Glutamatergic neuron (in vitro differentiated cells): ENCODE measurements at regions not wholly inside any gene's neighbourhood (a gene's known extent, or its start where the extent isn't known, plus 50 kb on each side); places are given as distances from the start of the nearest gene placed in this dataset.

Experiments
- DNase-seq: peaks from one replicate; pipeline ENCODE4 v3.0.0; 2022
- H3K27ac Mint-ChIP-seq: one replicate; pipeline ENCODE4 v1.8.0; 2020; ENCODE audit warnings: mild to moderate bottlenecking, mixed read lengths, inconsistent platforms; ENCODE audit not compliant: unreplicated experiment
- H3K27me3 Mint-ChIP-seq: one replicate; pipeline ENCODE4 v1.8.0; 2020; ENCODE audit warnings: mild to moderate bottlenecking, moderate library complexity, mixed read lengths, inconsistent platforms; ENCODE audit not compliant: unreplicated experiment
- H3K36me3 Mint-ChIP-seq: one replicate; pipeline ENCODE4 v1.8.0; 2020; ENCODE audit warnings: mild to moderate bottlenecking, mixed read lengths, inconsistent platforms; ENCODE audit not compliant: unreplicated experiment
- H3K4me1 Mint-ChIP-seq: one replicate; pipeline ENCODE4 v1.8.0; 2020; ENCODE audit warnings: mild to moderate bottlenecking, low read depth, mixed read lengths, inconsistent platforms; ENCODE audit not compliant: unreplicated experiment
- H3K4me3 Mint-ChIP-seq: one replicate; pipeline ENCODE4 v1.8.0; 2020; ENCODE audit warnings: mild to moderate bottlenecking, mixed read lengths, inconsistent platforms; ENCODE audit not compliant: unreplicated experiment
- H3K9me3 Mint-ChIP-seq: one replicate; pipeline ENCODE4 v1.8.0; 2020; ENCODE audit warnings: mild to moderate bottlenecking, moderate library complexity, mixed read lengths, inconsistent platforms; ENCODE audit not compliant: unreplicated experiment
- TF ChIP-seq, protein P1 (sequence below): fragments of 200-600 bp; sonication (generic); IDR thresholded peaks from one replicate; pipeline ENCODE4 v1.5.0; 2021; ENCODE audit not compliant: partially characterized antibody, unreplicated experiment

DNA sequence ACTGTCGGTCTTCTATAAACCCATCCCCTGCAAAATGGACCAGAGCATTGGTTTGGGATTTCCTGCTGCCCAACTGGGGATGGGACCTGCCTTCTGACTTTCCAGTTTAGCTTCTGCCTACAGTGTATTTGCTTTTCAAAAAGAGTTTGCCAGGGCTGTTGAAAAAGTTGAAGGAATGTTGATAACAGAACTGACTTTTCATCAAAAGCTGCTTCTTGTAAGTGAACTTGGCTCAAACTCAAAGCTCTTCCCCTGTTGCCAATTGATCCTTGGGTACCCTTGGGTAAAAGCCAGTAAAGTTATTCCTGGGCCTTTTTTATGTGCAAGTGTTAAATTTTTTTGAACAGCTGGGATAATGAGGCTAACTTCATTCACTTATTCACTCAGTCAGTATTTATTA is 142.9 kb upstream of the SLC30A5 start:
- Mint-ChIP-seq H3K4me3 (no peak overlapping the region), H3K27me3 (no peaks in the 10 kb centered on the region), H3K36me3 (no peaks in the 10 kb centered on the region), H3K27ac (no peak overlapping the region), H3K9me3 (no peaks in the 10 kb centered on the region), H3K4me1 (peaks cover 8% of the 10 kb centered on the region)
- TF ChIP-seq, protein P1, sequence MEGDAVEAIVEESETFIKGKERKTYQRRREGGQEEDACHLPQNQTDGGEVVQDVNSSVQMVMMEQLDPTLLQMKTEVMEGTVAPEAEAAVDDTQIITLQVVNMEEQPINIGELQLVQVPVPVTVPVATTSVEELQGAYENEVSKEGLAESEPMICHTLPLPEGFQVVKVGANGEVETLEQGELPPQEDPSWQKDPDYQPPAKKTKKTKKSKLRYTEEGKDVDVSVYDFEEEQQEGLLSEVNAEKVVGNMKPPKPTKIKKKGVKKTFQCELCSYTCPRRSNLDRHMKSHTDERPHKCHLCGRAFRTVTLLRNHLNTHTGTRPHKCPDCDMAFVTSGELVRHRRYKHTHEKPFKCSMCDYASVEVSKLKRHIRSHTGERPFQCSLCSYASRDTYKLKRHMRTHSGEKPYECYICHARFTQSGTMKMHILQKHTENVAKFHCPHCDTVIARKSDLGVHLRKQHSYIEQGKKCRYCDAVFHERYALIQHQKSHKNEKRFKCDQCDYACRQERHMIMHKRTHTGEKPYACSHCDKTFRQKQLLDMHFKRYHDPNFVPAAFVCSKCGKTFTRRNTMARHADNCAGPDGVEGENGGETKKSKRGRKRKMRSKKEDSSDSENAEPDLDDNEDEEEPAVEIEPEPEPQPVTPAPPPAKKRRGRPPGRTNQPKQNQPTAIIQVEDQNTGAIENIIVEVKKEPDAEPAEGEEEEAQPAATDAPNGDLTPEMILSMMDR = no peak
- no peak for DNase-seq

DNA sequence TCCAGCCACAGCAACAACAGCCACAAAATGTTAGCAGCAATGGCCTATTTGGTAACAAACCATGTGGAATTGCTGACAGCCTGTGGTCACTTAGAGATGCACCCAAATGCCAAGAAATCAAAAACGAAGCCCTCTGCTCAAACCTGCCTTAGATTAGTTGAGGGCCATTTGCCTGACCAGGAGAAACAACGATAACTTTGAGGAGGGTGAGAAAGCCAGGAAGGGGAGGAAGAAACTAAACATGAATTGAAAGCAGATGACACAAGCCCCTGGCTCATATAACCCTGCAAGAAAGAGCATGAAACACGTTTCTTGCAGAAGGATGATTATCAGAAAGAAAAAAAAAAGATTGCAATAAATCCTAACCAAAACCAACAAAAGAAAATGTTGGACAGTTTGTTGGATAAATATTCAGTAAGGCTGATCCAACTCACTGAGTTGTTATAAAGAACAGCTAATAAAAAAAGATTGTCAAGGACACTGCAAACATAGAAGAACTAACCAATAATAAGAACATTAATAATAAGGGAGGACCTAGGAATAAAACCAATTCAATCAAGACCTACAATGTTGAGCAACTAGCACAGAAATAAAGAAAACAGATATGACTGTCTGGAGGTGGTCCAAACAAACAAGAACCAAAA is 140.5 kb upstream of the SLC30A5 start:
- Mint-ChIP-seq H3K27me3 (no peaks in the 10 kb centered on the region), H3K4me3 (no peak overlapping the region), H3K36me3 (no peaks in the 10 kb centered on the region), H3K27ac (no peak overlapping the region), H3K9me3 (no peaks in the 10 kb centered on the region), H3K4me1 (peaks cover 8% of the 10 kb centered on the region)
- TF ChIP-seq, protein P1 = no peak
- no peak for DNase-seq

DNA sequence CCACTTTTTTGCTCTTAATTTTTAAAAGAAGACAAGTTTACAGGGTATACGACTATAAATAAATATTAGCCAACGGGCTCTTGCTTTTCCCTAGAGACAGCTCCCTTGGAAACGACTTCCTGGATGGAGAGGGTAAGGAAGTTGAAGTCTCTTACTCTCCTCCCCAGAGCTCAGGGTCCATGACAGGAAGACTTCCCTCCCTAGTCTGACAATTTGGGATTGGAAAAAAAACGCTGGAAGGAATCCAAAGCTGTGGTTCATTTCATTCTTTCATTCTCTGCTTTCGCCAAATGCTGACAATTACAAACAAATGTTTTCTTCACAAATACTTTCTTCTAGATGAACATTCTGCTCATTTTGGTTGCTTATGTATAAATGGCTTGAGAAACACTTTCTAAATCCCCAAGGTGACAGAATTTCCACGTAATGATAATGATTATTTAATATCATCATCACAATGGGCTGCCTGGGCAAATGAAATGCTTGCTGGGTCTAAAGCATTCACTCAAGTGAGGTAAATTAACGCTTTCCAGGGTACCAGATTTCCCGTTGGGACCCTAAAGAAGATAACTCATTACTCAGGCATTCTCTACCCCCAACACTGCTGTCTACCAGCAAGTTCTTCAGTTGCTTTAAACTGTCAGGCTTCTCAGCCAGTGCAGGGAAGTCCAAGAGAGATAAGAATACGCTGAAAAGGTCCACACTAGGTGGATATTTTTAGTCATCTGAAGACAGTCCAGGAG is 139.8 kb upstream of the SLC30A5 start:
- H3K4me1 Mint-ChIP-seq = peaks cover 8% of the 10 kb centered on the region
- TF ChIP-seq, protein P1 = no peak
- no peaks in the 10 kb centered on the region for H3K9me3 Mint-ChIP-seq
- H3K36me3 Mint-ChIP-seq = no peaks in the 10 kb centered on the region
- no peak overlapping the region for H3K27ac Mint-ChIP-seq
- no peak for DNase-seq
- H3K4me3 Mint-ChIP-seq = no peak overlapping the region
- H3K27me3 Mint-ChIP-seq = no peaks in the 10 kb centered on the region

DNA sequence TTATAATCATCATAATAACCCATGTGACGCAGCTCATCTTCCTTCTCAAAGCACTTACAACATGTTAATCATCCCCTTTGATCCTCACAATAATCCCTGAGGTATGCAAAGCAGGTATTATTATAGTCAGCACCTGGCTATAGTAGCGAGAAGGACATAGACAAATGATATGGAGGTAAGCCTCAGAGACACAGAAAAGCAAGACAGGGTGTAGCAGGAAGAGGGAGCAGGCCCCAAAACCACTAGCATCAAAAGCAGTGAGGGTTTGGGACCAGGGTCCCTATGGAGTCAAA is 139.2 kb upstream of the SLC30A5 start:
- H3K4me3 Mint-ChIP-seq = no peak overlapping the region
- TF ChIP-seq, protein P1 = no peak
- H3K27ac Mint-ChIP-seq = no peak overlapping the region
- H3K9me3 Mint-ChIP-seq = no peaks in the 10 kb centered on the region
- H3K27me3 Mint-ChIP-seq = no peaks in the 10 kb centered on the region
- no peak for DNase-seq
- H3K4me1 Mint-ChIP-seq = peaks cover 8% of the 10 kb centered on the region
- no peaks in the 10 kb centered on the region for H3K36me3 Mint-ChIP-seq

DNA sequence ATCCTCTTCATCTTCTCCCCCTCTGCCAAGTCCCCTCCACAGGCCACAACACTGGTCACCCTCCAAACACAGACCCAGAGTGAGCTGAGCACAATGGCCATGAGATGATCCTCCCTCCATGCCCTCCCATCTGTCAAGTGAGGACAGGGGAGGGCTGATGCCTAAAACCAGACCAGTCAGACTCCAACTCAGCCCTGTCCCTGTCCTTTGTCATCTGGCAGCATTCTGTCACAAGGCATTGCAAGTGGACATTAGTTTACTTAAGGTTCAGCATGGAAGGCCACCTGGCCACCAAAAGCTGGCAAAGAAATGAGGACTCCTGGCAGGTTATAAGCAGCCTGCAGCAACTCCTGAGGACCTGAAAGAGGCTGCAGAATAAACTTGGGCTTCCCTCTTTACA is 136.2 kb upstream of the SLC30A5 start:
- H3K9me3 Mint-ChIP-seq = no peaks in the 10 kb centered on the region
- TF ChIP-seq, protein P1 = no peak
- no peak overlapping the region for H3K4me3 Mint-ChIP-seq

More for the DNA sequence above, 136.2 kb upstream of the SLC30A5 start:
- no peak for DNase-seq
- no peaks in the 10 kb centered on the region for H3K36me3 Mint-ChIP-seq
- H3K27ac Mint-ChIP-seq = no peak overlapping the region
- H3K27me3 Mint-ChIP-seq = no peaks in the 10 kb centered on the region
- no peaks in the 10 kb centered on the region for H3K4me1 Mint-ChIP-seq
